Body of pancreas (tissue), 4 donors: ENCODE measurements at regions not wholly inside any gene's neighbourhood (a gene's known extent, or its start where the extent isn't known, plus 50 kb on each side); places are given as distances from the start of the nearest gene placed in this dataset.

ENCODE experiments used
- ATAC-seq: fragments of 150-250 bp; one replicate; pipeline ENCODE4 v1.9.1; 2016
- DNase-seq, 4 donors: peaks; one replicate each; pipeline ENCODE4 v3.0.0-alpha.2; 2019
- H3K27ac ChIP-seq, 4 donors: fragments of 200-600 bp; sonication (generic); 1 replicate in 3 of 4; 2 replicates in 1 of 4; pipeline versions ENCODE4 v1.5.1 to v1.6.1; 2016 to 2019; ENCODE audit warnings: mild to moderate bottlenecking in 1 of 4, mixed read lengths in 1 of 4, moderate library complexity in 1 of 4
- H3K27me3 ChIP-seq, 2 donors: fragments of 200-600 bp; sonication (generic); one replicate each; pipeline ENCODE4 v1.6.0; 2016; ENCODE audit warnings: mild to moderate bottlenecking in 1 of 2
- H3K36me3 ChIP-seq, 2 donors: fragments of 200-600 bp; sonication (generic); replicated peaks in 1 of 2; 2 replicates each; pipeline ENCODE4 v1.5.1; 2016; ENCODE audit warnings: low read depth in 2 of 2; ENCODE audit not compliant: insufficient read depth in 1 of 2
- H3K4me1 ChIP-seq: fragments of 200-600 bp; sonication (generic); one replicate; pipeline ENCODE4 v1.6.0; 2016
- H3K4me3 ChIP-seq, 2 donors: fragments of 200-600 bp; sonication (generic); 1 replicate in 1 of 2; 2 replicates in 1 of 2; pipeline ENCODE4 v1.5.1; 2016 to 2019
- H3K9me3 ChIP-seq, 3 donors: fragments of 200-600 bp; sonication (generic); 1 replicate in 2 of 3; 2 replicates in 1 of 3; pipeline ENCODE4 v1.5.1; 2016
- CTCF ChIP-seq, 7 experiments: fragments of 450-650 bp in 4 of 7; fragments of 200-600 bp in 3 of 7; sonication (generic) in 3 of 7; IDR thresholded peaks; one replicate each; pipeline ENCODE4 v1.5.1; 2016 to 2019; ENCODE audit warnings: antibody characterized with exemption in 7 of 7
- POLR2A ChIP-seq, 3 donors: fragments of 450-650 bp; IDR thresholded peaks; one replicate each; pipeline ENCODE4 v1.6.1; 2016; ENCODE audit warnings: antibody characterized with exemption in 3 of 3, mild to moderate bottlenecking in 2 of 3
- WGBS, 2 donors: methylation state at CpG; one replicate each; pipeline ENCODE4 v1.1.5; 2017; 5-methylcytosine and 5-hydroxymethylcytosine counted together
- intact Hi-C: fragments of 100-400 bp; cut with DNase I; formaldehyde crosslinking; loops from one replicate; pipeline ENCODE4 v1.15.1; 2023

GRCh38 chr4:104166749-104167148 lies 327.9 kb downstream of the CXXC4 start:
- Histone ChIP-seq H3K9me3 (no peaks in the 10 kb centered on the region), H3K4me1 (peaks cover 16% of the 10 kb centered on the region), H3K27ac (peak overlapping the region in 3 of 4 donors; percentile 15 to 46 (median 39)), H3K4me3 (no peak overlapping the region), H3K36me3 (no peaks in the 10 kb centered on the region), H3K27me3 (no peaks in the 10 kb centered on the region)
- TF ChIP-seq CTCF (IDR thresholded peaks at IDR 0.05) (no peak), POLR2A (IDR thresholded peaks at IDR 0.05) (no peak)
- intact Hi-C loops = no loop called here
- ATAC-seq = peak; percentile 89
- no peak for DNase-seq
- WGBS, 2 donors = 24 to 30% methylated on average over 1 of the region's 1 CpG

GRCh38 chr4:104163820-104164219 lies 330.9 kb downstream of the CXXC4 start:
- TF ChIP-seq POLR2A (IDR thresholded peaks at IDR 0.05) (no peak), CTCF (IDR thresholded peaks at IDR 0.05) (no peak)
- Histone ChIP-seq H3K27ac (no peak overlapping the region), H3K4me3 (no peak overlapping the region), H3K4me1 (peaks cover 16% of the 10 kb centered on the region), H3K36me3 (no peaks in the 10 kb centered on the region), H3K9me3 (no peaks in the 10 kb centered on the region), H3K27me3 (no peaks in the 10 kb centered on the region)
- intact Hi-C loops = no loop called here
- ATAC-seq (no peak), DNase-seq (no peak)
- WGBS, 2 donors = 40 to 47% methylated on average over 1 of the region's 1 CpG

- Histone ChIP-seq H3K27me3 (no peaks in the 10 kb centered on the region), H3K4me1 (no peaks in the 10 kb centered on the region), H3K9me3 (no peaks in the 10 kb centered on the region), H3K27ac (no peak overlapping the region), H3K4me3 (no peak overlapping the region), H3K36me3 (no peaks in the 10 kb centered on the region)
- 83 to 94% methylated on average over 1 of the region's 1 CpG for WGBS, 2 donors
- DNase-seq (no peak), ATAC-seq (no peak)
- intact Hi-C loops = no loop called here
- no peak for TF ChIP-seq POLR2A (IDR thresholded peaks at IDR 0.05)
- TF ChIP-seq CTCF (IDR thresholded peaks at IDR 0.05) = no peak
Measured at GRCh38 chr4:104146048-104146447, 348.6 kb downstream of the CXXC4 start.

GRCh38 chr4:104138116-104138515 lies 356.6 kb downstream of the CXXC4 start:
- DNase-seq = no peak
- H3K4me1 ChIP-seq = no peaks in the 10 kb centered on the region
- no peak overlapping the region for H3K27ac ChIP-seq
- WGBS, 2 donors = 92 to 96% methylated on average over 1 of the region's 1 CpG
- no peaks in the 10 kb centered on the region for H3K9me3 ChIP-seq
- H3K4me3 ChIP-seq = no peak overlapping the region
- no peaks in the 10 kb centered on the region for H3K27me3 ChIP-seq
- no peaks in the 10 kb centered on the region for H3K36me3 ChIP-seq
- no peak for ATAC-seq
- intact Hi-C loops = no loop called here
- no peak for TF ChIP-seq CTCF (IDR thresholded peaks at IDR 0.05)

- Histone ChIP-seq H3K27me3 (no peaks in the 10 kb centered on the region), H3K4me3 (no peak overlapping the region), H3K36me3 (no peaks in the 10 kb centered on the region), H3K4me1 (peaks cover 20% of the 10 kb centered on the region), H3K9me3 (no peaks in the 10 kb centered on the region), H3K27ac (peak overlapping the region in 3 of 4 donors; percentile 70 to 74 (median 71))
- TF ChIP-seq POLR2A (IDR thresholded peaks at IDR 0.05) = no peak
- no peak for TF ChIP-seq CTCF (IDR thresholded peaks at IDR 0.05)
- ATAC-seq (peak; percentile 44), DNase-seq (peak in 2 of 4 donors; percentile 16 to 32)
- 38 to 39% methylated on average over 5 of the region's 5 CpGs for WGBS, 2 donors
- intact Hi-C loops = no loop called here
Measured at GRCh38 chr4:104129243-104129642, 365.5 kb downstream of the CXXC4 start.
